Keratinocyte (primary cell): ENCODE measurements at regions not wholly inside any gene's neighbourhood (a gene's known extent, or its start where the extent isn't known, plus 50 kb on each side); places are given as distances from the start of the nearest gene placed in this dataset.

ENCODE experiments used
- DNase-seq: peaks from one replicate; pipeline ENCODE4 v3.0.0-alpha.2; 2011; ENCODE audit warnings: low read depth, missing footprints, low spot score
- FAIRE-seq: peaks from 2 replicates; lab custom pipeline; 2011; peaks lifted over from hg19 to GRCh38; lab: Jason Lieb, UNC
- H2AFZ ChIP-seq: 2 replicates; pipeline ENCODE4 v1.6.0; 2012; ENCODE audit warnings: low read length, control low read depth, inconsistent platforms; ENCODE audit not compliant: control insufficient read depth
- H3K27ac ChIP-seq: 2 replicates; pipeline ENCODE4 v1.5.1; 2011; ENCODE audit warnings: low read length; ENCODE audit not compliant: control insufficient read depth, insufficient read depth
- H3K27me3 ChIP-seq: 3 replicates; pipeline ENCODE4 v1.6.0; 2011; ENCODE audit warnings: low read length; ENCODE audit not compliant: control insufficient read depth, insufficient read depth; ENCODE audit errors: extremely low read depth
- H3K36me3 ChIP-seq, 2 experiments: 2 replicates in 1 of 2; 3 replicates in 1 of 2; pipeline ENCODE4 v1.5.1; 2011; ENCODE audit warnings: low read length in 2 of 2, mild to moderate bottlenecking in 1 of 2; ENCODE audit not compliant: control insufficient read depth in 2 of 2, insufficient read depth in 2 of 2; ENCODE audit errors: extremely low read depth in 1 of 2
- H3K4me1 ChIP-seq: 3 replicates; pipeline ENCODE4 v1.5.1; 2011; ENCODE audit warnings: low read length; ENCODE audit not compliant: control insufficient read depth, insufficient read depth; ENCODE audit errors: extremely low read depth
- H3K4me2 ChIP-seq: 3 replicates; pipeline ENCODE4 v1.6.0; 2011; ENCODE audit warnings: low read depth, low read length; ENCODE audit not compliant: control insufficient read depth, insufficient read depth; ENCODE audit errors: extremely low read depth
- H3K4me3 ChIP-seq, 3 experiments: fragments of 200-600 bp in 1 of 3; sonication (generic) in 1 of 3; 2 replicates in 2 of 3; 3 replicates in 1 of 3; pipeline ENCODE4 v1.5.1; 2011 to 2016; ENCODE audit warnings: low read length in 3 of 3, mild to moderate bottlenecking in 3 of 3, control low read depth in 2 of 3, inconsistent platforms in 1 of 3, low read depth in 1 of 3, mixed read lengths in 1 of 3, mixed run types in 1 of 3, moderate library complexity in 1 of 3; ENCODE audit not compliant: control insufficient read depth in 2 of 3, insufficient read depth in 2 of 3; ENCODE audit errors: extremely low read depth in 1 of 3
- H3K79me2 ChIP-seq: 2 replicates; pipeline ENCODE4 v1.6.0; 2012; ENCODE audit warnings: low read length; ENCODE audit not compliant: control insufficient read depth, insufficient read depth
- H3K9ac ChIP-seq: 3 replicates; pipeline ENCODE4 v1.6.0; 2011; ENCODE audit warnings: low read length; ENCODE audit not compliant: control insufficient read depth, insufficient read depth; ENCODE audit errors: extremely low read depth
- H3K9me1 ChIP-seq: 3 replicates; pipeline ENCODE4 v1.6.0; 2011; ENCODE audit warnings: low read length; ENCODE audit not compliant: control insufficient read depth, insufficient read depth; ENCODE audit errors: extremely low read depth
- H3K9me3 ChIP-seq: 2 replicates; pipeline ENCODE4 v1.5.1; 2012; ENCODE audit warnings: low read depth, low read length; ENCODE audit not compliant: control insufficient read depth
- H4K20me1 ChIP-seq: 3 replicates; pipeline ENCODE4 v1.6.0; 2011; ENCODE audit warnings: low read length; ENCODE audit not compliant: control insufficient read depth, insufficient read depth; ENCODE audit errors: extremely low read depth
- EZH2 ChIP-seq: IDR thresholded peaks from one replicate; pipeline ENCODE4 v1.6.1; 2012; ENCODE audit warnings: inconsistent platforms, mild to moderate bottlenecking, low read length, moderate library complexity
- dilution Hi-C: fragments of 300-500 bp; cut with MboI; formaldehyde crosslinking; loops from one replicate; pipeline ENCODE4 v1.7.0; 2020; ENCODE audit warnings: low sequenced_read_pairs; ENCODE audit not compliant: extremely low pct_ligation_motif_present
- TF ChIP-seq, protein P1 (sequence below), 3 experiments: IDR thresholded peaks in 1 of 3; conservative IDR thresholded peaks in 1 of 3; optimal IDR thresholded peaks in 1 of 3; 2 replicates in 2 of 3; 3 replicates in 1 of 3; pipeline versions ENCODE3 to v1.5.1; 2011; ENCODE audit warnings: low read length in 3 of 3, mild to moderate bottlenecking in 3 of 3, moderate library complexity in 2 of 3, control low read depth in 1 of 3, inconsistent platforms in 1 of 3; ENCODE audit not compliant: insufficient read depth in 2 of 3; ENCODE audit errors: extremely low read depth in 1 of 3

DNA sequence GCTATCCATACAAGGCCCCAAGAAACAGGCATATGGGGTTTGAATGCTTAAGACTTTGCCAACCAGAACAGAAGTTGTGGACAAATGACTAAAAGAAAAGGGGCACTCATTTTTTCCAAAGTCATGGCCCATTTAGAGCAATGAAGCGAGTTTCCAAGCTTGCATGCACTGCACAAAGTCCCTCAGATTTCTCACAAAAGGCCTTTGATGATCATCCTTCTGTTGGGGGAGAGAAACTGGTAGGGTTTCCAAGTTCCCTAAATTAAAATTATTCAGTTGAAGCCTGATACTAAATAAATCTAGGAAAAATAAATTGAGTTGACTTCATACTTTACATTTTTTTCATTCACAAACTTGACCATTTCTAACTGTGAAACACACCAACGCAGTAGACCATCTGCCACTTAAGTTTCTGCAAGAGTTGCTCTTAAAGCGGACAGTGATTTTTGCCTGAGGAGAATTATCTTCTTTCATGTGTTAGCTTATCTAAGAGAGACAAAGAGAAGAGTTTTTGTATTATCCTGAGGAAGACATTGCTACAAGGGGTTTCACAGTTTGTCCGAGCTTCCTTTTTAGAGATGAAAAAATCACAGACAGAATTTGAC, 139.2 kb downstream of the SEC16B start:
- TF ChIP-seq, protein P1, sequence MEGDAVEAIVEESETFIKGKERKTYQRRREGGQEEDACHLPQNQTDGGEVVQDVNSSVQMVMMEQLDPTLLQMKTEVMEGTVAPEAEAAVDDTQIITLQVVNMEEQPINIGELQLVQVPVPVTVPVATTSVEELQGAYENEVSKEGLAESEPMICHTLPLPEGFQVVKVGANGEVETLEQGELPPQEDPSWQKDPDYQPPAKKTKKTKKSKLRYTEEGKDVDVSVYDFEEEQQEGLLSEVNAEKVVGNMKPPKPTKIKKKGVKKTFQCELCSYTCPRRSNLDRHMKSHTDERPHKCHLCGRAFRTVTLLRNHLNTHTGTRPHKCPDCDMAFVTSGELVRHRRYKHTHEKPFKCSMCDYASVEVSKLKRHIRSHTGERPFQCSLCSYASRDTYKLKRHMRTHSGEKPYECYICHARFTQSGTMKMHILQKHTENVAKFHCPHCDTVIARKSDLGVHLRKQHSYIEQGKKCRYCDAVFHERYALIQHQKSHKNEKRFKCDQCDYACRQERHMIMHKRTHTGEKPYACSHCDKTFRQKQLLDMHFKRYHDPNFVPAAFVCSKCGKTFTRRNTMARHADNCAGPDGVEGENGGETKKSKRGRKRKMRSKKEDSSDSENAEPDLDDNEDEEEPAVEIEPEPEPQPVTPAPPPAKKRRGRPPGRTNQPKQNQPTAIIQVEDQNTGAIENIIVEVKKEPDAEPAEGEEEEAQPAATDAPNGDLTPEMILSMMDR (optimal IDR thresholded peaks at IDR 0.05 in 1 of 3, IDR thresholded peaks at IDR 0.05 in 1 of 3, conservative IDR thresholded peaks at IDR 0.05 in 1 of 3; ENCODE audit: extremely low read depth in 1 of 3, insufficient read depth in 2 of 3, low read length in 3 of 3): no peak
- no peak for TF ChIP-seq EZH2
- H2AFZ ChIP-seq: no peak overlapping the region
- H3K4me1 ChIP-seq: no peaks in the 10 kb centered on the region
- no peaks in the 10 kb centered on the region for H3K27me3 ChIP-seq
- no peaks in the 10 kb centered on the region for H3K36me3 ChIP-seq
- no peaks in the 10 kb centered on the region for H4K20me1 ChIP-seq
- DNase-seq (no peak), FAIRE-seq (no peak)
- no peaks in the 10 kb centered on the region for H3K9me1 ChIP-seq
- dilution Hi-C loops: no loop called here
- H3K9me3 ChIP-seq: no peaks in the 10 kb centered on the region
- H3K4me3 ChIP-seq: no peak overlapping the region
- no peak overlapping the region for H3K4me2 ChIP-seq
- H3K79me2 ChIP-seq: no peaks in the 10 kb centered on the region
- H3K27ac ChIP-seq: no peak overlapping the region
- no peak overlapping the region for H3K9ac ChIP-seq

DNA sequence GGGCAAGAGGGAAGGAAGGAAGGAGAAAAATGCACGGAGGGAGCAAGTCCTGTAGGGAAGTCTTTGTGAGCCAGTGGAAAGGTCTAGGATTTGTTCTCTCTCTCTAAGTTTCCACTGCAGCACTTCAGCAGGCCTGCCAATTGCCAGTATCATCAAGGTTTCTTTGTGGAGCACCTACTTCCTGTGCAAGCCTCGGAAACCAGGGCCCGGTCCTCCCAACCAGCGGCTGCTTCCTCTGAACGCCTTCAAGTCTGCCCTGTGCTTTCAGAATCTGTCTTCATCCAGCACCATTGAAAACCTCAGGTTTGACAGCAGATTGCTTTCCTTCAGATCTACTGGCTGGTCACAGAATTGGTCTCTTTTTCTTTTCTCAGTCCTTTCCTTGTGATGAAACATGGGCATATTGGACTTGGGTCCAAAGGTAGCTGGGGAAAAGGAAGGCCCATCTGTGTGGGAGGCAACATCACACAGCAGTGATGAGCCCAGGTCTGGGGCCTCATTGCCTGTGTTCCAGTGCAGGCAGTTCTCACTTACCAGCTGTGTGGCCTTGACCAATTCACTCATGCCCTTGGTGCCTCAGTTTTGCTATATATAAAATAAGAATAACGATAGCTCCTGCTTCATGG, 144.5 kb downstream of the SEC16B start:
- no peak overlapping the region for H3K4me2 ChIP-seq
- H3K27ac ChIP-seq: no peak overlapping the region
- peaks cover 13% of the 10 kb centered on the region for H3K27me3 ChIP-seq
- FAIRE-seq: no peak
- H3K79me2 ChIP-seq: no peaks in the 10 kb centered on the region
- H3K9me1 ChIP-seq: no peaks in the 10 kb centered on the region
- no peak overlapping the region for H3K9ac ChIP-seq
- no peaks in the 10 kb centered on the region for H3K9me3 ChIP-seq
- H4K20me1 ChIP-seq: no peaks in the 10 kb centered on the region
- no peak for TF ChIP-seq EZH2
- TF ChIP-seq, protein P1 (optimal IDR thresholded peaks at IDR 0.05 in 1 of 3, IDR thresholded peaks at IDR 0.05 in 1 of 3, conservative IDR thresholded peaks at IDR 0.05 in 1 of 3; ENCODE audit: extremely low read depth in 1 of 3, insufficient read depth in 2 of 3, low read length in 3 of 3): no peak
- H2AFZ ChIP-seq: no peak overlapping the region
- dilution Hi-C loops: no loop called here
- H3K36me3 ChIP-seq: no peaks in the 10 kb centered on the region
- no peaks in the 10 kb centered on the region for H3K4me1 ChIP-seq
- H3K4me3 ChIP-seq: no peak overlapping the region
- DNase-seq: no peak
